OCI-LY3 (cell line): ENCODE measurements at regions not wholly inside any gene's neighbourhood (a gene's known extent, or its start where the extent isn't known, plus 50 kb on each side); places are given as distances from the start of the nearest gene placed in this dataset.

Source experiments
- EZH2phosphoT487 ChIP-seq: fragments of 200-600 bp; shearing (Covaris generic); IDR thresholded peaks from 2 replicates; pipeline ENCODE4 v1.6.1; 2018; ENCODE audit warnings: antibody characterized with exemption, mixed run types, low read depth
- TF ChIP-seq, protein P1 (sequence below): fragments of 200-600, 300-600 bp; sonication (generic); IDR thresholded peaks from 2 replicates; pipeline ENCODE4 v1.5.1; 2014; ENCODE audit warnings: antibody characterized with exemption, low read length, low read depth

- TF ChIP-seq, protein P1, sequence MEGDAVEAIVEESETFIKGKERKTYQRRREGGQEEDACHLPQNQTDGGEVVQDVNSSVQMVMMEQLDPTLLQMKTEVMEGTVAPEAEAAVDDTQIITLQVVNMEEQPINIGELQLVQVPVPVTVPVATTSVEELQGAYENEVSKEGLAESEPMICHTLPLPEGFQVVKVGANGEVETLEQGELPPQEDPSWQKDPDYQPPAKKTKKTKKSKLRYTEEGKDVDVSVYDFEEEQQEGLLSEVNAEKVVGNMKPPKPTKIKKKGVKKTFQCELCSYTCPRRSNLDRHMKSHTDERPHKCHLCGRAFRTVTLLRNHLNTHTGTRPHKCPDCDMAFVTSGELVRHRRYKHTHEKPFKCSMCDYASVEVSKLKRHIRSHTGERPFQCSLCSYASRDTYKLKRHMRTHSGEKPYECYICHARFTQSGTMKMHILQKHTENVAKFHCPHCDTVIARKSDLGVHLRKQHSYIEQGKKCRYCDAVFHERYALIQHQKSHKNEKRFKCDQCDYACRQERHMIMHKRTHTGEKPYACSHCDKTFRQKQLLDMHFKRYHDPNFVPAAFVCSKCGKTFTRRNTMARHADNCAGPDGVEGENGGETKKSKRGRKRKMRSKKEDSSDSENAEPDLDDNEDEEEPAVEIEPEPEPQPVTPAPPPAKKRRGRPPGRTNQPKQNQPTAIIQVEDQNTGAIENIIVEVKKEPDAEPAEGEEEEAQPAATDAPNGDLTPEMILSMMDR, result no peak
- TF ChIP-seq EZH2phosphoT487, result no peak
Measured at GRCh38 chr11:13862845-13863392, 99.6 kb upstream of the SPON1 start.
